ENCODE measurements at regions not wholly inside any gene's neighbourhood (a gene's known extent, or its start where the extent isn't known, plus 50 kb on each side); places are given as distances from the start of the nearest gene placed in this dataset.

- TF ChIP-seq TAF1 (IDR thresholded peaks at IDR 0.05; ENCODE audit: borderline replicate concordance, insufficient read depth, low read length) (no peak), REST (IDR thresholded peaks at IDR 0.05; ENCODE audit: insufficient read depth in 1 of 2, low read depth in 2 of 2, low read length in 2 of 2) (no peak), POLR2AphosphoS5 (IDR thresholded peaks at IDR 0.05; ENCODE audit: low read depth, low read length) (no peak), SIN3A (IDR thresholded peaks at IDR 0.05; ENCODE audit: borderline replicate concordance, insufficient read depth, low read length) (no peak)
Measured at GRCh38 chr7:138169441-138169851, 93.2 kb downstream of the AKR1D1 start.
